ENCODE measurements at regions not wholly inside any gene's neighbourhood (a gene's known extent, or its start where the extent isn't known, plus 50 kb on each side); places are given as distances from the start of the nearest gene placed in this dataset.

DNA sequence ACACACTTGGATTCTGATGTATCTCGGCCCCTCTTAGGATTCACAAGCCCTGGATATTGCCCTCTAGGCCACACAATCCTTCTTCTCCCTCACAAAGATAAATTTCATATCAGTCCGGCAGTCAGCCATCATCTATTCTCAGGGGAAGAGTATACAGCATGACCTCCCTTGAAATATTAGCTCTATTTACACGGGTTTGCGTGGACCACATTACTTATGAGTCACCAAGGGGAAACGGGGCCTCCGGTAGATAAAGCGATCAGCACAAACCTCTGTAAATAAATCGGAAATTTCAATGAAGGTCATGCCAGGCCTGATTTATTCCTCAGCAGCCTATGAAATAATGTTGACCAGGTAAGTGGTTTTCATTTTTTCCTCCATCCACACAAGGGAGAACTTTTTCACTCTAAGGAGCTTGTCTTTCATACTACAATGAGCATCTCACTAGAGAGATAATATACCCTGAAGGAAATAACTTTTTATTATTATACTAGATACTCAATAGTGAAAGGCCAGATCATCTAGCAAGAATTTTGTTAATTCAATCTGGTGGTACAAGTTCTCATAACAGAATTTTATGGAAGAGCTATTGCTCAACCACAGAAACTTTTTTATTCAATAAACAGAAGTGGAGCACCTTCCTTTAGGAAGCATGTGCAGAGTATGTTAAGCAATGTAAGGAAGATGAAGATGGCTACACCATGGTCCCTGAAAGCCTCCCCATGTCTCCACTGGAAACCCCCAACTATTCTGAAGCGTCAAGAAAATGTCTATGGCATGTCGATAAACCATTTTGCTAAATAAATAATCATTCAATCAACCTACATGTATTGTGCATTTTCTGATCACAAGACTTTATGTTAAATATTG lies 125.2 kb upstream of the PIK3C3 start:
- DNase-seq (ENCODE audit: low read depth), result no peak

DNA sequence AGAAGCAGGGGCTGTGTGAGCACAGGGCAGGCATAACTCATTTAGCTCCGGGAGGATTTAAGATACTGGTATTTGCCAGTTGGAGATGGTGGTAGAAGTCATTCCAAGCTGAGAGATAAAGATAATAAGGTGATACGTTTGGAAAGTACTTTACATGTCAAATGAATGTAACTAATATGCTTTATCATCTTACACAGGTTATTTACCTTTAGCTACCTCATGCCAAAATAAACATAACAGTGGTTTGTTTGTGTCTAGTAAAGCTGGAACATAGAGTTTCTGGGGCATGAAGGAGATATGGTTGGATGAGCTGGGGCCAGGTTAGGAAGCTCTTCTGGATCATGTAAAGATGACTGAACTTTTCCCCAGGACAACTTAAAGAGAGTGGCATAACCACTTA lies 126.9 kb upstream of the PIK3C3 start:
- no peak for DNase-seq (ENCODE audit: low read depth)

DNA sequence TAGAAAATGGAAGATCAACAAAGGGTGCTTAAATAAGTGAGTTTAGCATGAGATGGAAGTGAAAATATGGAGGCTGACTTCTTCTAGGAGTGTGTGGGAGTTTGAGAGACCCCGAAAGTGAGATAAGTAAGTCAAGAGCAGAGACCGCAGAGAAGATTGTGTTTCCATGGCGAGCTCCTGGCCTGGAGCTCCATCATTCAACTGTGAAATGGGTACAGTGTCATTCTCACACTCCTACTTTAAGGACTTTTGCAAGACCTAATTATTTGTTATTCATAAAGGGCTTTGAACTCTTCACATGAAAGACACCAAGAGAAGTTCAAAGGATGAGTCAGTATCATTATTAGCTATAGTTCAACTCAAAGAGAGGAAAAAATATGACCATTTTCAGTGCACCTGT lies 134.2 kb upstream of the PIK3C3 start:
- DNase-seq (ENCODE audit: low read depth), result no peak

DNA sequence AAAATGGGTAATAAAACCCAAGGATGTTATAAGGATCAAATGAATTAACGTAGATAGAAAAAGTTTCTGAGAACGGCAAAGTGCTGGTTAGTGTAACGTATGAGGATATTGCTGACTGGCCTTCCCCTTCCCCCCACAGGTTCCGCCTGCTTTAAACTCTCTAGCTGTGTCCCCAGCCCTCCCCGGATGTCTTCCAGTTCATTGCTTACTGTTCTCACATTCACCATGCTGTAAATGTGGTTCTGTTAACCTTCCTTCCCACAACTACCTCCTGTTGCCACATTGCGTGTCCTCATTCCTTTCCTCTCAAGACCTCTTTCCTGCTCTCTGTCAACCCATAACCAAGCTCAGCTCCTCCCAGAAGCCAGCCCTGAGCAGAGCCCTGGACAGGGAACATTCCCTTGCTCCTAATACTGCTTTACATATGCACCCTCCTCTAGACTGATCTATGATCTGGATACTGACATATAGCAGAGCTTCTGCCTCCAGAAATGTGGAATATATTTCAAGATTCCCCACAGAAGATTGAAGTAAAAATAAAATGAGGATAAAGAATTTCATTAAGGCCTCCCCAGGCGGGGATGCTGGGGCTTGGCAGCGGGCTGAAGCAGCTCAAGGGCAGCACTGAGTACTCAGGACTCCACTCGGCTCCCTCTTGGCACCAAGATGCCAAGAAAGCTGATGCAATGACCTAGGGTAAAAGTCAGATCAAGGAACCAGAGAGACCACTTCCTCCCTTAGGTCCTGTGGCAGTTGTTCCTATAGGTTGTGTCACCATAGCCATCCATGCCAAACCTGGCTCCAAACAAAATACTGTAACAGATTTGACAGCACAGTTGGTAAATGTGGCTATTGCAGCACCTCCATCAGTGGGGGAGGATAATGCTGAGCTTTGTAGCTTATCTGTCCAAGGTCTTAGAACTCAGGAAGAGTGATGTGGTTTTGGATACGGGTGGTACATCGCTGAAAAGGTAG lies 136.4 kb upstream of the PIK3C3 start:
- no peak for DNase-seq (ENCODE audit: low read depth)

DNA sequence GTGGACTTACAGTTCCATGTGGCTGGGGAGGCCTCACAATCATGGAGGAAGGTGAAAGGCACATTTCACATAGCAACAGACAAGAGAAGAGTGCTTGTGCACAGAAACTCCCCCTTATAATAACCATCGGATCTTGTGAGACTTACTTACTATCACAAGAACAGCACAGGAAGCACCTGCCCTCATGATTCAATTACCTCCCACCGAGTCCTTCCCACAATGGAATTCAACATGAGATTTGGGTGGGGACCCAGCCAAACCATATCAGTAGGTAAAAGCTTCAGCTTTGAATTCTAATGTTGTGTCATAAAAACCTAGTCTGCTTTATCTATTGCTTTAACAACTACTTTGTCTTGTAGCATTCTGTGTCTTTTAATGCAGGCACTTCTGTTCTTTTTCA lies 140.4 kb upstream of the PIK3C3 start:
- DNase-seq (ENCODE audit: low read depth), result no peak

DNA sequence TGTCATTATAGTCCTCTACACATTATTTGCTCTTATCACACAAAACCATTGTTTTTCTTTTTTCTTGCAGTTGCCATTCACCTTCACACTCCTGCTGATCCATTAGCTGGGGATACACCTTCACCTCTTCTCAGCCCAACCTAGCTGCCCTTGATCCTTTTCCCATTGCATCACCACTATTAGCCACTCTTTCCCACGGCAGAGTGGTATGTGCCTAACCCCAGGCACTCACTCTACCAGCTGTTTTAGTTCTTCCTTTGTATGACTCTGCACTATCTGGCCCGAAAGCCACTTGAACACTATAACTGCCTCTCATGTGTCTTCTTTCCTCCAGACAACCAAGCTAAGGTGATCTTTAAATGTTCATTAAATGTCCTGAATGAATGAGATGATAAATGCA lies 145.4 kb upstream of the PIK3C3 start:
- no peak for DNase-seq (ENCODE audit: low read depth)

GRCh38 chr18:41805341-41805740 lies 149.7 kb upstream of the PIK3C3 start:
- no peak for DNase-seq (ENCODE audit: low read depth)

- DNase-seq (ENCODE audit: low read depth), result no peak
Measured at GRCh38 chr18:41798879-41799278, 156.2 kb upstream of the PIK3C3 start.

- DNase-seq (ENCODE audit: low read depth), result no peak
Measured at GRCh38 chr18:41790687-41791086, 164.3 kb upstream of the PIK3C3 start.

GRCh38 chr18:41789001-41789400 lies 166.0 kb upstream of the PIK3C3 start:
- DNase-seq (ENCODE audit: low read depth), result no peak

GRCh38 chr18:41783879-41784278 lies 171.2 kb upstream of the PIK3C3 start:
- DNase-seq (ENCODE audit: low read depth), result no peak

DNA sequence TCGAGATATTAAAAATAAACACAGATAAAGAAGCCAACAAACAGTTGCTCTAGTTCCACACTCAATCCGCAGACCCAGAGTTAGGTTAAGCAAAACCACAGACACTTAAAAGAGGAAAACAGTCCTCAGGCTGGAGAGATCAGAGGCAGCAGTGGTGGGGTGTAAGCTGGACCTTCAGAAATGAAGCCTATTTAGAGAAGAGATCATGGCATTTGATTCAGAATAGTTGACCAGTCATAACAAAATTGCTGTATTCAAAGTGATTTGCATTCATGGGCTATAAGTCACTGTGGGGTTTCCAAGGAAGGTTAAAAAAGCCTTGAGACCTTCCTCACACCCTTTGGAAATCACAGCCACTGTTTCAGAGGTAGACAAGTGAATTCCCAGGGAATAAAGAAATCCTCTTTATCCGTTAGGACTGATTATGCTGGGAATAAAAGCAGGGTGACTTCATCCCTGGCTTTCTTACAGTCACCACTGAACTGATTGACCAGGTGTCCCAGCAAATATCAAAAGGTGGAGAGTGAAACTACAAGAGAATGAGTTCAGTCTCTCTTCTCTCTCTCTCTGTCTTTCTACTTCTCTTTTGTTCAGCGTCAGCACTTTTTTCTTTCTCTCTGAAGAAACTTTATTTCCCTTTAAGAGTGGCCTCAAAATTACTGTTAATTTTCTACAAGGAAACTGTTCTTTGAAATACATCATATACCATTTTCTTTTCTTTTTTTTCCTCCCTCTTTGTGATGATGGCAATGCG lies 171.8 kb upstream of the PIK3C3 start:
- no peak for DNase-seq (ENCODE audit: low read depth)

DNA sequence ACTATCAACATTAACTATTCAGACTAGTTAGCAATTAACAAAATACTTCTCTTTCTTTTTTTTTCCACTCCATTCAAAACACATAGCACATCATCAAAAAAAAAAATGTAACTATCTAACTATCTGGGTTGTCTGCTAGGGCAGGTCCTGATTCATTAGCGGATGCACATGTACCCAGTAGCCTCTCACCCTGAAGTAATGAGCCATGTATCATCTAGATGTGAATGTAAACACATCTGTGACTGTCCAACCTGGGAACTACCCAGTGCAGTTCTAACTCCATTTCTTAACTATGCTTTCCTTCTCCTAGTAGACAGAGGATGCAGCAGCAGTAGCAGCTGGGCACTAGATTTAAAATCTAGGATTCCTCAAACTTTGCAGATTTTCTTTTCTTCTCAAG lies 183.1 kb upstream of the PIK3C3 start:
- DNase-seq (ENCODE audit: low read depth), result no peak

DNA sequence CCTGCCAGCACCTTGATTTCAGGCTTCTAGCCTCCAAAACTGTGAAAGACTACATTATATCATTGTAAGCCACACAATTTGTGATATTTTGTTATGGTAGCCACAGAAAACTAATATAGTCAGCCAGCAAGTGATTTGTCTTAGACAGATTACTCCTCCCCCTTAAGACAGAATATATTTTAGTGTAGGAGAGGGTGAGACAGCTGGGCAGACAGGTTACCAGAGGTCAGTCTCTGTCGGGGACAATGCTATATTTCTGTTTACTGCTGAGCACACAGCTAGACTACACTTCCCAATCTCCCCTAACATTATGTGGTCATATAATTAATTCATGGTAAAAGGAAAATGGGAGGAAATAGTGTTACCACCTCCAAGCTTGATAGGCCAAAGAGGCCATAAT lies 185.8 kb upstream of the PIK3C3 start:
- DNase-seq (ENCODE audit: low read depth), result no peak

DNA sequence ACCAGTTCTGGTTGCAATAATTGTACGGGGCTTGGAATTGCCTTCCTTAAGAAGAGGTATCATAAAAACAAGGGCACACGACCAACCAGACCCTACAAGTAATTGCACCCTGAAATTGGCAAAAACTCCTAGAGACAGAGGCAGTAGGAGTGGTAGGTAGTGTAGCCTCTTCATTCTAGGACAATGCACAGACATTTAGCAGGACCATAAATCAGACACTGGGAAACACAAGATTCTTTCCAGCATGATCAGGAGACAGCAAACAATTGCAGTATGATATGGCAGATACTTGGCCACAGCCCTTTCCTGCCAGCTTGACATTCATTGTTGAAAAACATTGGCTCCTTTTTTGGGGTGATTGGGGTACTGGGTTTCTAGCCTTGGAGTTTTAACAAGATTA lies 186.6 kb upstream of the PIK3C3 start:
- DNase-seq (ENCODE audit: low read depth), result no peak

GRCh38 chr18:41767960-41768359 lies 187.1 kb upstream of the PIK3C3 start:
- DNase-seq (ENCODE audit: low read depth), result no peak

GRCh38 chr18:41765460-41765859 lies 189.6 kb upstream of the PIK3C3 start:
- DNase-seq (ENCODE audit: low read depth), result no peak

GRCh38 chr18:41763361-41763760 lies 191.7 kb upstream of the PIK3C3 start:
- DNase-seq (ENCODE audit: low read depth), result no peak

GRCh38 chr18:41761333-41762018 lies 193.6 kb upstream of the PIK3C3 start:
- no peak for DNase-seq (ENCODE audit: low read depth)

DNA sequence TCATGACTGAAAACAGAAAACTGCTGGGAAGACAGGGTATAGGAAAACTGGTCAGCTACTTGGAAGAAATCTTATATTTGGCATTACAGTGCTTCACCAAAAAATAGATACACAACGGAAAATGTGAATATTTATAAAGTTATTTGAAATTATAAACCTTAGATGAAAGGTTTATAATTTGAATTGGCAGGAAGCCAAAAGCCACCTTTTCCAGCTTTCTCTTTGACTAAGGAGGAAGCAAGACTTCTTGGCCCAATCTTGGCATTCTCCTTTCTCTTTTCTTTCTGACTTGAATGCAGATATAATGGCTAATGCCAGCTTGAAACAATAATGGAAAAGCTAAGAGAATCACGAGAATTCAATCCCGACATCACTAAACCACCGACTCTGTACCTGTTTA lies 196.5 kb upstream of the PIK3C3 start:
- no peak for DNase-seq (ENCODE audit: low read depth)

- no peak for DNase-seq (ENCODE audit: low read depth)
Measured at GRCh38 chr18:41756141-41756540, 198.9 kb upstream of the PIK3C3 start.

GRCh38 chr18:41754332-41754731 lies 200.7 kb upstream of the PIK3C3 start:
- no peak for DNase-seq (ENCODE audit: low read depth)
